ENCODE measurements at regions not wholly inside any gene's neighbourhood (a gene's known extent, or its start where the extent isn't known, plus 50 kb on each side); places are given as distances from the start of the nearest gene placed in this dataset.
"Not testable (repeated sequence)": the region's sequence is repeated elsewhere in the genome, so short reads cannot be mapped to it uniquely, and the experiment has no call there.

DNA sequence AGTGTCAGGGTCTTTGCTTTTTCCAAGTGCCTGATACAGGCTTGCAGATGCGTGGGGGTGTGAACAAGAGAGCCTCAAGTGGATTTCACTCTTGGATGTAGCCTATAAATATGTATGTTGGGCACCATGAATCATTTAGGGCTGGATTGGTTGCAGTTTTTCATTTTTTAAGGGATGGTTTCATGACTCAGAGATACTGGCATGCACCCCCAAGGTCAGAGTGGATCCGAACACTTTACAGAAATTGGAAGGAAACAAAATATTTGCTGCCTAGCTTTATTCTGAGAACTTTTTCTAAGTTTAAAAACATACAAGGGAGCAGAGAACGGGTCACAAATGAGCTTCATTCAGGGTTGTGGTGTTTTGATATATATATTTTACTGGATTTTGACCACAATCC is 436.8 kb upstream of the ERCC4 start:
- no peaks in the 10 kb centered on the region for H3K9me3 ChIP-seq (ENCODE audit: control insufficient read depth, low read depth, low read length)
- H4K91ac ChIP-seq (ENCODE audit: insufficient read length, low read depth, low read length) = no peak overlapping the region
- Mint-ChIP-seq H3K4me1 (peaks cover 0 to 7% of the 10 kb centered on the region in 2 experiments; a peak in 1 of 4 replicates), H3K4me3 (no peak overlapping the region), H3K27me3 (ENCODE audit: low read depth) (no peaks in the 10 kb centered on the region; the same call in 1 of the 2 replicates), H3K27ac (no peak overlapping the region), H3K36me3 (ENCODE audit: insufficient read depth in 1 of 3, low read depth in 3 of 3) (peaks cover 0 to 8% (median 6%) of the 10 kb centered on the region in 3 experiments; a peak in 5 of 7 replicates), H3K9me3 (peaks cover 0 to 7% of the 10 kb centered on the region in 2 experiments; a peak in 2 of 5 replicates)
- no peak overlapping the region for H3K14ac ChIP-seq (ENCODE audit: insufficient read depth, low read length)
- H3K79me1 ChIP-seq (ENCODE audit: insufficient read depth, low read depth, low read length, poor library complexity, severe bottlenecking) = no peaks in the 10 kb centered on the region
- no peak overlapping the region for H2BK12ac ChIP-seq (ENCODE audit: insufficient read length, low read depth, low read length)
- TF ChIP-seq, protein P1, sequence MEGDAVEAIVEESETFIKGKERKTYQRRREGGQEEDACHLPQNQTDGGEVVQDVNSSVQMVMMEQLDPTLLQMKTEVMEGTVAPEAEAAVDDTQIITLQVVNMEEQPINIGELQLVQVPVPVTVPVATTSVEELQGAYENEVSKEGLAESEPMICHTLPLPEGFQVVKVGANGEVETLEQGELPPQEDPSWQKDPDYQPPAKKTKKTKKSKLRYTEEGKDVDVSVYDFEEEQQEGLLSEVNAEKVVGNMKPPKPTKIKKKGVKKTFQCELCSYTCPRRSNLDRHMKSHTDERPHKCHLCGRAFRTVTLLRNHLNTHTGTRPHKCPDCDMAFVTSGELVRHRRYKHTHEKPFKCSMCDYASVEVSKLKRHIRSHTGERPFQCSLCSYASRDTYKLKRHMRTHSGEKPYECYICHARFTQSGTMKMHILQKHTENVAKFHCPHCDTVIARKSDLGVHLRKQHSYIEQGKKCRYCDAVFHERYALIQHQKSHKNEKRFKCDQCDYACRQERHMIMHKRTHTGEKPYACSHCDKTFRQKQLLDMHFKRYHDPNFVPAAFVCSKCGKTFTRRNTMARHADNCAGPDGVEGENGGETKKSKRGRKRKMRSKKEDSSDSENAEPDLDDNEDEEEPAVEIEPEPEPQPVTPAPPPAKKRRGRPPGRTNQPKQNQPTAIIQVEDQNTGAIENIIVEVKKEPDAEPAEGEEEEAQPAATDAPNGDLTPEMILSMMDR (conservative IDR thresholded peaks at IDR 0.05) = no peak
- H3K18ac ChIP-seq (ENCODE audit: insufficient read length, low read depth, low read length) = no peak overlapping the region
- H4K8ac ChIP-seq (replicated peaks; ENCODE audit: insufficient read length, low read depth, low read length) = no peak overlapping the region
- no peak overlapping the region for H2BK120ac ChIP-seq (ENCODE audit: low read depth, low read length, poor library complexity, severe bottlenecking)
- no peaks in the 10 kb centered on the region for H3K79me2 ChIP-seq (ENCODE audit: insufficient read depth, low read length)
- no peak overlapping the region for H2AFZ ChIP-seq (ENCODE audit: low read length)
- no peaks in the 10 kb centered on the region for H3K4me1 ChIP-seq (ENCODE audit: insufficient read depth, low read length)
- H4K5ac ChIP-seq (ENCODE audit: insufficient read length, low read depth, low read length) = no peak overlapping the region
- H3K4me2 ChIP-seq (ENCODE audit: insufficient read depth, insufficient read length, low read length) = no peak overlapping the region
- no peak overlapping the region for H2AK5ac ChIP-seq (ENCODE audit: insufficient read length, low read length)
- no CpG with 5 or more reads among the region's 3 CpGs for WGBS (ENCODE audit: extremely low coverage, insufficient read length, low lambda C conversion rate)
- no peak overlapping the region for H3K56ac ChIP-seq (ENCODE audit: insufficient read length, low read depth, low read length)
- no peak overlapping the region for H3K23ac ChIP-seq (ENCODE audit: insufficient read length, low read depth, low read length)
- no peaks in the 10 kb centered on the region for H4K20me1 ChIP-seq (ENCODE audit: control insufficient read depth, insufficient read depth, insufficient read length)
- no peak overlapping the region for H2BK20ac ChIP-seq (ENCODE audit: low read depth, low read length, poor library complexity, severe bottlenecking)
- H3K4ac ChIP-seq (ENCODE audit: low read depth, low read length) = no peak overlapping the region
- no peaks in the 10 kb centered on the region for H3K27me3 ChIP-seq (ENCODE audit: insufficient read depth, low read length)
- H3K27ac ChIP-seq (ENCODE audit: insufficient read length, low read depth, low read length) = no peak overlapping the region
- no peak overlapping the region for H3K9ac ChIP-seq (ENCODE audit: extremely low read depth, insufficient read length, low read length)
- no peak overlapping the region for H2BK15ac ChIP-seq (ENCODE audit: low read depth, low read length)
- no peak for DNase-seq
- no peak overlapping the region for H3T11ph ChIP-seq (ENCODE audit: low read length)
- H2BK5ac ChIP-seq (ENCODE audit: insufficient read length, low read length) = no peak overlapping the region
- no peaks in the 10 kb centered on the region for H3K23me2 ChIP-seq (ENCODE audit: insufficient read length, low read depth, low read length, poor library complexity, severe bottlenecking)

- H4K91ac ChIP-seq (ENCODE audit: insufficient read length, low read depth, low read length); H3K36me3 Mint-ChIP-seq (ENCODE audit: insufficient read depth in 1 of 3, low read depth in 3 of 3); H2BK12ac ChIP-seq (ENCODE audit: insufficient read length, low read depth, low read length); H3K27ac Mint-ChIP-seq; H3K27me3 Mint-ChIP-seq (ENCODE audit: low read depth); H4K8ac ChIP-seq (replicated peaks; ENCODE audit: insufficient read length, low read depth, low read length); H3K27me3 ChIP-seq (ENCODE audit: insufficient read depth, low read length); H3K4ac ChIP-seq (ENCODE audit: low read depth, low read length); H3K23ac ChIP-seq (ENCODE audit: insufficient read length, low read depth, low read length); H3K4me1 Mint-ChIP-seq; H3K79me1 ChIP-seq (ENCODE audit: insufficient read depth, low read depth, low read length, poor library complexity, severe bottlenecking); H3K56ac ChIP-seq (ENCODE audit: insufficient read length, low read depth, low read length); DNase-seq; H3K9me3 Mint-ChIP-seq; H2BK20ac ChIP-seq (ENCODE audit: low read depth, low read length, poor library complexity, severe bottlenecking); H3K79me2 ChIP-seq (ENCODE audit: insufficient read depth, low read length); H4K5ac ChIP-seq (ENCODE audit: insufficient read length, low read depth, low read length); H3K18ac ChIP-seq (ENCODE audit: insufficient read length, low read depth, low read length); H3K23me2 ChIP-seq (ENCODE audit: insufficient read length, low read depth, low read length, poor library complexity, severe bottlenecking); H3K27ac ChIP-seq (ENCODE audit: insufficient read length, low read depth, low read length); H2AFZ ChIP-seq (ENCODE audit: low read length); H3K4me3 Mint-ChIP-seq; H2BK15ac ChIP-seq (ENCODE audit: low read depth, low read length); H4K20me1 ChIP-seq (ENCODE audit: control insufficient read depth, insufficient read depth, insufficient read length); H2BK5ac ChIP-seq (ENCODE audit: insufficient read length, low read length); H3K4me2 ChIP-seq (ENCODE audit: insufficient read depth, insufficient read length, low read length); H3K9ac ChIP-seq (ENCODE audit: extremely low read depth, insufficient read length, low read length); H2BK120ac ChIP-seq (ENCODE audit: low read depth, low read length, poor library complexity, severe bottlenecking); H2AK5ac ChIP-seq (ENCODE audit: insufficient read length, low read length); H3T11ph ChIP-seq (ENCODE audit: low read length); H3K4me1 ChIP-seq (ENCODE audit: insufficient read depth, low read length); H3K9me3 ChIP-seq (ENCODE audit: control insufficient read depth, low read depth, low read length); H3K14ac ChIP-seq (ENCODE audit: insufficient read depth, low read length): not testable (repeated sequence)
- no CpG with 5 or more reads among the region's 3 CpGs for WGBS (ENCODE audit: extremely low coverage, insufficient read length, low lambda C conversion rate)
These were observed 430.5 kb upstream of the ERCC4 start for GRCh38 chr16:13489416-13489815.
